Mammary epithelial cell (primary cell): ENCODE measurements at regions not wholly inside any gene's neighbourhood (a gene's known extent, or its start where the extent isn't known, plus 50 kb on each side); places are given as distances from the start of the nearest gene placed in this dataset.

Source experiments
- CTCF ChIP-seq, 2 donors: IDR thresholded peaks in 1 of 2; conservative IDR thresholded peaks in 1 of 2; 2 replicates each; pipeline ENCODE4 v1.5.1; 2011 to 2012; ENCODE audit warnings: inconsistent platforms in 2 of 2, low read length in 2 of 2, mild to moderate bottlenecking in 2 of 2, control low read depth in 1 of 2, low read depth in 1 of 2; ENCODE audit not compliant: insufficient read depth in 1 of 2; ENCODE audit errors: extremely low read depth in 1 of 2
- EZH2 ChIP-seq: IDR thresholded peaks from 2 replicates; pipeline ENCODE4 v1.6.1; 2012; ENCODE audit warnings: low read length, inconsistent platforms, borderline replicate concordance

- TF ChIP-seq CTCF (conservative IDR thresholded peaks at IDR 0.05 in 1 of 2, IDR thresholded peaks at IDR 0.05 in 1 of 2; ENCODE audit: extremely low read depth in 1 of 2, insufficient read depth in 1 of 2, low read depth in 1 of 2, low read length in 2 of 2) (no peak), EZH2 (no peak)
Observed at GRCh38 chr6:153613719-153614455, 425.2 kb upstream of the OPRM1 start.
